ENCODE measurements at regions not wholly inside any gene's neighbourhood (a gene's known extent, or its start where the extent isn't known, plus 50 kb on each side); places are given as distances from the start of the nearest gene placed in this dataset.

DNA sequence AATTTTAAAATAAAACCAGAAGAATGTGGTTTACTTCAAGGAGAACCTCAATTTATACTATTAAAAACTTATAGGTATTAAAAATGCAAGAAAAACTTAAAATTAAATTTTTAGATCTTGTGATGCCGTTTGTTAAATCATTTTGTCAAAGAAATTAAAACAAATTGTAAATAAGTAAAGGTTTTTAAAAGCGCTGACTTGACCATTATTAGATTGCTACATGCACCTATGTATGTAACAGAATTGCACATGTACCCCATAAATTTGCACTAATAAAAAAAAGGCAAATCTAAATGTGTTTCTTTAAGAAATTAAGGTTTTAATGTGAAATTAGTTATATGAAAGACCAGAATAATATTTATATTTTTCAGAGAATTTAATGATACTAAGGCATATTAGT lies 156.1 kb downstream of the LARP7 start:
- H3K27me3 ChIP-seq (ENCODE audit: insufficient read depth, low read length, poor library complexity, severe bottlenecking): no peaks in the 10 kb centered on the region
- TF ChIP-seq, protein P1, sequence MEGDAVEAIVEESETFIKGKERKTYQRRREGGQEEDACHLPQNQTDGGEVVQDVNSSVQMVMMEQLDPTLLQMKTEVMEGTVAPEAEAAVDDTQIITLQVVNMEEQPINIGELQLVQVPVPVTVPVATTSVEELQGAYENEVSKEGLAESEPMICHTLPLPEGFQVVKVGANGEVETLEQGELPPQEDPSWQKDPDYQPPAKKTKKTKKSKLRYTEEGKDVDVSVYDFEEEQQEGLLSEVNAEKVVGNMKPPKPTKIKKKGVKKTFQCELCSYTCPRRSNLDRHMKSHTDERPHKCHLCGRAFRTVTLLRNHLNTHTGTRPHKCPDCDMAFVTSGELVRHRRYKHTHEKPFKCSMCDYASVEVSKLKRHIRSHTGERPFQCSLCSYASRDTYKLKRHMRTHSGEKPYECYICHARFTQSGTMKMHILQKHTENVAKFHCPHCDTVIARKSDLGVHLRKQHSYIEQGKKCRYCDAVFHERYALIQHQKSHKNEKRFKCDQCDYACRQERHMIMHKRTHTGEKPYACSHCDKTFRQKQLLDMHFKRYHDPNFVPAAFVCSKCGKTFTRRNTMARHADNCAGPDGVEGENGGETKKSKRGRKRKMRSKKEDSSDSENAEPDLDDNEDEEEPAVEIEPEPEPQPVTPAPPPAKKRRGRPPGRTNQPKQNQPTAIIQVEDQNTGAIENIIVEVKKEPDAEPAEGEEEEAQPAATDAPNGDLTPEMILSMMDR (conservative IDR thresholded peaks at IDR 0.05; ENCODE audit: low read length): no peak
- TF ChIP-seq EZH2phosphoT487 (IDR thresholded peaks at IDR 0.05; ENCODE audit: borderline replicate concordance): no peak
- H3K9me3 ChIP-seq (ENCODE audit: insufficient read depth, low read depth, low read length): no peaks in the 10 kb centered on the region
- no peaks in the 10 kb centered on the region for H3K79me2 ChIP-seq (ENCODE audit: insufficient read depth, low read length)
- H3K4me1 ChIP-seq (ENCODE audit: insufficient read depth, low read length, poor library complexity, severe bottlenecking): no peaks in the 10 kb centered on the region
- no peak overlapping the region for H2AFZ ChIP-seq (ENCODE audit: low read length)
- no peak overlapping the region for H3K4me3 ChIP-seq (ENCODE audit: low read length, poor library complexity, severe bottlenecking)
- H4K20me1 ChIP-seq (ENCODE audit: insufficient read depth, low read length, poor library complexity, severe bottlenecking): no peaks in the 10 kb centered on the region
- no peaks in the 10 kb centered on the region for H3K36me3 ChIP-seq (ENCODE audit: insufficient read depth, low read length)
- H3K9me2 ChIP-seq (replicated peaks; ENCODE audit: low read depth, low read length): no peaks in the 10 kb centered on the region
- no peak overlapping the region for H3K4me2 ChIP-seq (ENCODE audit: low read depth, low read length, poor library complexity, severe bottlenecking)
- H3K9ac ChIP-seq (ENCODE audit: low read depth, low read length, poor library complexity, severe bottlenecking): no peak overlapping the region
- H3F3A ChIP-seq (ENCODE audit: low read depth): no peaks in the 10 kb centered on the region

DNA sequence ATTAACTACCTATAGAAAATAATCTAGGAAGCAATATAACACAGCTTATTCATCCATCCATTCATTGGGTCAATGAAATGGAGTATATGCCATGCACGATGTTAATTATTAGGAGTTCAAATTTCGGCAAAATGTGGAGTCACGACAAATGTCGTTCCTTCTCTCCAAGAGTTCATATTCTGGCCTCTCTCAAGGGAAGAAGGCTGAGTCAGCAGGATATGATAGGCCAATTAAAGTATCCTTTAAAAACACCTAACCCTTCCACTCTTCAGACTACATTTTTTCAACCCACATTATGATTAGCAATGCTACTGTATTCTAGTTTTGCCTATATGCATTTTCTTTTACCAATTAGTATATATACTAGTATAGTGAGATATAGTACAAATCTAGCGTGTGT lies 163.1 kb downstream of the LARP7 start:
- H3K9me2 ChIP-seq (replicated peaks; ENCODE audit: low read depth, low read length): no peaks in the 10 kb centered on the region
- H3K9ac ChIP-seq (ENCODE audit: low read depth, low read length, poor library complexity, severe bottlenecking): no peak overlapping the region
- TF ChIP-seq EZH2phosphoT487 (IDR thresholded peaks at IDR 0.05; ENCODE audit: borderline replicate concordance): no peak
- TF ChIP-seq, protein P1 (conservative IDR thresholded peaks at IDR 0.05; ENCODE audit: low read length): no peak
- H3K4me1 ChIP-seq (ENCODE audit: insufficient read depth, low read length, poor library complexity, severe bottlenecking): peaks cover 5% of the 10 kb centered on the region
- H3K36me3 ChIP-seq (ENCODE audit: insufficient read depth, low read length): no peaks in the 10 kb centered on the region
- H4K20me1 ChIP-seq (ENCODE audit: insufficient read depth, low read length, poor library complexity, severe bottlenecking): no peaks in the 10 kb centered on the region
- H3K9me3 ChIP-seq (ENCODE audit: insufficient read depth, low read depth, low read length): no peaks in the 10 kb centered on the region
- no peak overlapping the region for H2AFZ ChIP-seq (ENCODE audit: low read length)
- no peaks in the 10 kb centered on the region for H3F3A ChIP-seq (ENCODE audit: low read depth)
- no peak overlapping the region for H3K4me3 ChIP-seq (ENCODE audit: low read length, poor library complexity, severe bottlenecking)
- no peak overlapping the region for H3K4me2 ChIP-seq (ENCODE audit: low read depth, low read length, poor library complexity, severe bottlenecking)
- H3K79me2 ChIP-seq (ENCODE audit: insufficient read depth, low read length): no peaks in the 10 kb centered on the region
- H3K27me3 ChIP-seq (ENCODE audit: insufficient read depth, low read length, poor library complexity, severe bottlenecking): no peaks in the 10 kb centered on the region

DNA sequence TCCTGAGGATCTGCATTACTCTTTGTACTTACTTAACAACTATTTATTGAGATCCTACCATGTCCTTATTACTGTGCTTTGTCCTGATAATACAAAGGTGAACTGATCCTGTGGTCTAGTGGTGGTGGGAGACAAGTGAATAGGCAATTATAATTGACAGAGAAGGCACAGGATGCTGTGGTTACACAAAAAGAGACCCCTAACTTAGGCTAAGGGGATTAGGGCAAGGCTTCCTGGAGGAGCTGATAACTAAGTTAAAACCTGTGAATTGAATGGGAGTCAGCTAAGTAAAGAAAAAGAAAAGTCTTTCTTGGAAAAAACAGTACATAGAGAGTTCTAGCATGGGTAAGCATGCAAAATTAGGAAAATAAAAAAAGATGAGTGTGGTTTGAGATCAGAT lies 164.4 kb downstream of the LARP7 start:
- no peaks in the 10 kb centered on the region for H3K36me3 ChIP-seq (ENCODE audit: insufficient read depth, low read length)
- H3K27me3 ChIP-seq (ENCODE audit: insufficient read depth, low read length, poor library complexity, severe bottlenecking): no peaks in the 10 kb centered on the region
- H3K4me3 ChIP-seq (ENCODE audit: low read length, poor library complexity, severe bottlenecking): no peak overlapping the region
- H4K20me1 ChIP-seq (ENCODE audit: insufficient read depth, low read length, poor library complexity, severe bottlenecking): no peaks in the 10 kb centered on the region
- H3K9me3 ChIP-seq (ENCODE audit: insufficient read depth, low read depth, low read length): no peaks in the 10 kb centered on the region
- TF ChIP-seq, protein P1 (conservative IDR thresholded peaks at IDR 0.05; ENCODE audit: low read length): no peak
- TF ChIP-seq EZH2phosphoT487 (IDR thresholded peaks at IDR 0.05; ENCODE audit: borderline replicate concordance): no peak
- H3K4me1 ChIP-seq (ENCODE audit: insufficient read depth, low read length, poor library complexity, severe bottlenecking): peaks cover 5% of the 10 kb centered on the region
- no peak overlapping the region for H3K9ac ChIP-seq (ENCODE audit: low read depth, low read length, poor library complexity, severe bottlenecking)
- no peak overlapping the region for H2AFZ ChIP-seq (ENCODE audit: low read length)
- no peaks in the 10 kb centered on the region for H3K79me2 ChIP-seq (ENCODE audit: insufficient read depth, low read length)
- no peaks in the 10 kb centered on the region for H3F3A ChIP-seq (ENCODE audit: low read depth)
- H3K9me2 ChIP-seq (replicated peaks; ENCODE audit: low read depth, low read length): no peaks in the 10 kb centered on the region
- no peak overlapping the region for H3K4me2 ChIP-seq (ENCODE audit: low read depth, low read length, poor library complexity, severe bottlenecking)
